NCI-H146 treated with DMSO at 0.1 percent for 48 hours (cell line): ENCODE measurements at regions not wholly inside any gene's neighbourhood (a gene's known extent, or its start where the extent isn't known, plus 50 kb on each side); places are given as distances from the start of the nearest gene placed in this dataset.
A peak's percentile ranks its signal among the peaks of the same experiment; 100 is the strongest.

ENCODE experiments used
- DNase-seq: peaks from one replicate; lab custom pipeline; 2025; ENCODE audit not compliant: unreplicated experiment; lab: John Stamatoyannopoulos, UW

- no peak for DNase-seq
Observed at GRCh38 chr2:160911258-160911657, 249.0 kb upstream of the TANK start.

GRCh38 chr2:160912276-160912675 lies 248.0 kb upstream of the TANK start:
- DNase-seq: no peak

DNA sequence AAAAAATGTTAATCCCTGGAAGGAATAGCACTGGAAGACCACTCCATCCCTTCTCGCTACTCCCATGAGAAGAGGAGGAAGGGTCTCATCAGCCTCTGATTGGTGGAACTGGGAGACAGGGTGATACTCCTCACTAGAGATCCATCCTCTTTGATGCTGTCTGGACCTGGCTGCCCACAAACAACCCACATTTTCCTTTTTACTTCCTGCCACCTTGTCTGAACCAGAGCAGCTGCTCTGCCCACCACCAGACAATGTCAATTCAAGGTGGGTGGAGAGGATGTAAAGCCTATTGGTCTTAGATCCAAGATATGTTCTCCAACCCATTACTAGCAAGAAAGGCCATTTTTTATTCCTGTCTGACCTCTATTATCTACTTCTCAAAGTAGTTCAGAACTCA lies 246.9 kb upstream of the TANK start:
- no peak for DNase-seq

DNA sequence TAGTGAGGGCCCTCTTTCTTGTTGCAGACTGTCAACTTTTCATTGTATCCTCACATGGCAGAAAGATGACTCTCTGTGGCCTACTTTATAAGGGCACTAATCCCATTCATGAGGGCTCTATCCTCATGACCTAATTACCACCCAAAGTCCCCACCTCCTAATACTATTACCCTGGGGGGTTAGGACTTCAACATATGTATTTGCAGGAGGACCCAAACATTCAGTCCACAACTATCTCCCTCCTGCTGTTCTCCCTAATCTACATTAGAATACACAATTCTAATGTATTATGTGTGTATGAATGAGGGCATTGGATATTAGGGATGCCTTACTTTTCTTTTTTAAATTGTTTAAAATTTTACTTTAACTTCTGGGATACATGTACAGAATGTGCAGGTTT lies 246.0 kb upstream of the TANK start:
- DNase-seq: no peak

DNA sequence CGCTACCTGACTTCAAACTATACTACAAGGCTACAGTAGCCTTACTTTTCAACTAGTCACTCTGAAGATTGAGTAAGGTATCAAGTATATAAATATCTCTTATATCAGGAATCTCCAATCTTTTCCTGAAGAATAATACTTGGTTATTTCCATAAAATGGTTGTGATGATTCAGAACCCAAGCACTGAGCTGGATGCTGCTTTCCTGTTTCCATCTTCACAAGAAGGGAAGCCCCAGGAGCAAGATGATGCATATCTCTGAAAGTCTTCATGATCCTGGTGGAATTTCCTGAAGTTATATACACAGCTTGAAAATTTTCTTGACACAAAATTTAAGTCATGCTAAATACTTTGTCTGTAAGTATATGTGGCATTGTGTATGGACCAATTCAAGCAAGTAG lies 243.9 kb upstream of the TANK start:
- DNase-seq: no peak

GRCh38 chr2:160917850-160918249 lies 242.4 kb upstream of the TANK start:
- no peak for DNase-seq

DNA sequence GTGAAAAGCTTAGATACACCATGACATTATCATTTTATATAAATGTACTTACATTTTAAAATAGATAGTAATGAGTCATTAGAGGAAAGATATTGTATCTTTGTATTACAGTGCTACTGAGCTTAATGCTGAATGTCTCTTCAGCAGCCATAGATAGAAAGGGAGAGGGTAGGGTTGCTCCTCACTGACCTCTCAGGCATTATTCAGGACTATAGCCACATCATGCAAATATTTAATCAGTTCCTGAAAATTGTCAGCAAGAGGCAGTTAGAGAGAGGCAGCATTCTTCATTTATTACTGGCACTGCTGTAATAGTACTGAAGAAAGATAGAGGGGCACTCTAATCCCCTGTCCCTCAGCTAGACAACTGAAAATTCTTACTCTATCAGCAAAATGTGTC lies 242.0 kb upstream of the TANK start:
- no peak for DNase-seq

- peak; percentile 0 for DNase-seq
Observed at GRCh38 chr2:160918906-160919503, 241.2 kb upstream of the TANK start.

- DNase-seq: no peak
Observed at GRCh38 chr2:160920061-160920460, 240.2 kb upstream of the TANK start.

- no peak for DNase-seq
Observed at GRCh38 chr2:160920791-160921303, 239.4 kb upstream of the TANK start.

- no peak for DNase-seq
Observed at GRCh38 chr2:160921386-160921964, 238.8 kb upstream of the TANK start.

DNA sequence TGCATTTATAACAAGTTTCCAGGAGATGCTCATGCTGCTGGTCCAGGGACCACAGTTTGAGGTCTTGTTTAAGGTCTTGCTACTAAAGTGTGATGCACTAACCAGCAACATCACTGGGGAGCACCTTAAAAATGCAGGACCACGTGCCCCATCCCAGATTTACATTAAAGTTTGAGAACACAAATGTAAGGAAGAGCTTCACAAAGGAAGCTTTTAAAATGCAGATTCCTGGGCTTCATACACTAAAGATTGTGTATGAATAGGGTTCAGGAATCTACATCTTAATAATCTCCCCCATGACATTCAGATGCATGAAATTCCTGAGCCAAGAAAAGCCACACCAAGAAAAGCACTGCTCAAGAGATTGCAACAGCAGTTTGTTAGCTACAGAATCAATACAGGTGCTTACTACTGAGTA lies 235.3 kb upstream of the TANK start:
- DNase-seq: no peak

GRCh38 chr2:160925956-160926355 lies 234.3 kb upstream of the TANK start:
- DNase-seq: no peak

GRCh38 chr2:160927324-160927723 lies 232.9 kb upstream of the TANK start:
- no peak for DNase-seq

DNA sequence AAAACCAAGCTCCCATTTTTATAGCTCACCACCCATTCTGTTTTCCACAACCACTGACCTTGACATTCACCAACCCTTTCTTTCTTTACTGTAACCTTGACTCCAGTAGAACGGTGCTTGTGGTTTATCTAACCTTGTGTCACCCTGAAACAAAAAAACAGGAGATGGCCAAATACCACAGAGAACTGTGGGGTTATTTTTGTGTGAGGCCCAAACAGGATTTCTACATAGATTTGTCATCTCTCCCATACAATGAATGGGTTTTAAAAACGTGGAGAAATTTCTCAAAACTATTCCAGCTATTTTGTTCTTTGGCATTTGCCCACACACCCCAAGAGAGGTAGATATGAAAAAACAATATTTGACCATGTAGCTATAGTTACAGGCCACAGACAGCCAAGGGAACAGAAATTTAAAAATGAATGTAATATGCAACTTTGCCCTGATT lies 231.3 kb upstream of the TANK start:
- no peak for DNase-seq

- no peak for DNase-seq
Observed at GRCh38 chr2:160931531-160931930, 228.7 kb upstream of the TANK start.

GRCh38 chr2:160932960-160933359 lies 227.3 kb upstream of the TANK start:
- DNase-seq: no peak

- DNase-seq: no peak
Observed at GRCh38 chr2:160934263-160934662, 226.0 kb upstream of the TANK start.

DNA sequence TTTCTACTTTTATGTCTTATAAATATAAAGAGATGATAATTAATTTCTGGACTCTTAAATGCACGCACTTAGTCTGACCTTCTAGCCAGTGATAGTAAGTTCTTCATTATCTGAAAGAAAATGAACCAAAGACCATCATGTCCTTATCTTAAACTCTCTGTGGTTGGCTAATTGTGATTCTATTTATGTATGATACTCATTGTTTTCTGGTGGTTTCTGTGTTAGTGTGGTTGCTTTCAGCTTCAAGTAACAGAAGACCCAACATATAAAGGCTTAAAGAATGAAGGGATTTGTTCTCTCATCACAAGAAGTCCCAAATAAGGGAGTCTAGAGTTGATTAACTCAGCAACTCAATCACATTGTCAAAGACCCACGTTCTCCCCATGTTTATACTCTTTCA lies 225.2 kb upstream of the TANK start:
- DNase-seq: no peak

- no peak for DNase-seq
Observed at GRCh38 chr2:160936044-160936806, 224.0 kb upstream of the TANK start.

- no peak for DNase-seq
Observed at GRCh38 chr2:160940271-160940670, 220.0 kb upstream of the TANK start.

GRCh38 chr2:160940699-160941098 lies 219.5 kb upstream of the TANK start:
- DNase-seq: no peak
